ENCODE measurements at regions not wholly inside any gene's neighbourhood (a gene's known extent, or its start where the extent isn't known, plus 50 kb on each side); places are given as distances from the start of the nearest gene placed in this dataset.

DNA sequence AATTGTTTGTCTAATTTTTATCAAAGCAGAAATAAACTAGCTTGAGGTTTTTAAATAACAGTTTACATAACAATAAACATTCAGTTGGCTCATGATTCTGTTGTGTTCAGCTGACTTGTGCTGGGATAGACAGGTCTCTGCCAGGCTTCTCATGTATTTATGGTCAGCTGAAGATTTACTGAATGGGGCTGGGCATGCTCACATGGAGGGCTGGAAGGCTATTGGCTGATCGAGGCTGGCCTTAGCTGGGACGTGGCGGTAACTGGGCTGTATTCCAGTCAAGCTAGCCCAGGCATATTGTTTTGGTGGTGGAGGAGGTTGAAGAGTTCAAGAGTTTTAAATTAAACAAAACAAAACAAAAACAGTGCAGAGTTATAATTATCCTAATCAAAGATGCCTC, 251.0 kb upstream of the MTPN start:
- H3K27me3 ChIP-seq, result no peaks in the 10 kb centered on the region
- intact Hi-C loops (cut with DNase I), result no loop called here
- no peak for ATAC-seq
- TF ChIP-seq, protein P1, sequence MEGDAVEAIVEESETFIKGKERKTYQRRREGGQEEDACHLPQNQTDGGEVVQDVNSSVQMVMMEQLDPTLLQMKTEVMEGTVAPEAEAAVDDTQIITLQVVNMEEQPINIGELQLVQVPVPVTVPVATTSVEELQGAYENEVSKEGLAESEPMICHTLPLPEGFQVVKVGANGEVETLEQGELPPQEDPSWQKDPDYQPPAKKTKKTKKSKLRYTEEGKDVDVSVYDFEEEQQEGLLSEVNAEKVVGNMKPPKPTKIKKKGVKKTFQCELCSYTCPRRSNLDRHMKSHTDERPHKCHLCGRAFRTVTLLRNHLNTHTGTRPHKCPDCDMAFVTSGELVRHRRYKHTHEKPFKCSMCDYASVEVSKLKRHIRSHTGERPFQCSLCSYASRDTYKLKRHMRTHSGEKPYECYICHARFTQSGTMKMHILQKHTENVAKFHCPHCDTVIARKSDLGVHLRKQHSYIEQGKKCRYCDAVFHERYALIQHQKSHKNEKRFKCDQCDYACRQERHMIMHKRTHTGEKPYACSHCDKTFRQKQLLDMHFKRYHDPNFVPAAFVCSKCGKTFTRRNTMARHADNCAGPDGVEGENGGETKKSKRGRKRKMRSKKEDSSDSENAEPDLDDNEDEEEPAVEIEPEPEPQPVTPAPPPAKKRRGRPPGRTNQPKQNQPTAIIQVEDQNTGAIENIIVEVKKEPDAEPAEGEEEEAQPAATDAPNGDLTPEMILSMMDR (IDR thresholded peaks at IDR 0.05), result no peak
- H3K4me3 ChIP-seq, result no peak overlapping the region
- H3K4me1 ChIP-seq, result no peaks in the 10 kb centered on the region
- H3K36me3 ChIP-seq, result no peaks in the 10 kb centered on the region
- H3K9me3 ChIP-seq, result peaks cover 0 to 30% (median 2%) of the 10 kb centered on the region in 11 donors
- H3K27ac ChIP-seq, result no peak overlapping the region
- no peak for DNase-seq
- 61 to 78% methylated on average over 3 of the region's 3 CpGs for WGBS, 2 donors

- peaks cover 0 to 6% (median 0%) of the 10 kb centered on the region in 11 donors for H3K9me3 ChIP-seq
- WGBS, 2 donors, result 66 to 83% methylated on average over 1 of the region's 1 CpG
- no peak overlapping the region for H3K4me3 ChIP-seq
- TF ChIP-seq, protein P1 (IDR thresholded peaks at IDR 0.05), result peak in 1 of 9 donors; percentile 11
- H3K27ac ChIP-seq, result no peak overlapping the region
- intact Hi-C loops (cut with DNase I), result no loop called here
- no peak for ATAC-seq
- DNase-seq, result no peak
- no peaks in the 10 kb centered on the region for H3K27me3 ChIP-seq
- no peaks in the 10 kb centered on the region for H3K4me1 ChIP-seq
- H3K36me3 ChIP-seq, result no peaks in the 10 kb centered on the region
Observed at GRCh38 chr7:136214356-136214755, 237.2 kb upstream of the MTPN start.

- Histone ChIP-seq H3K27me3 (no peaks in the 10 kb centered on the region), H3K4me1 (no peaks in the 10 kb centered on the region), H3K27ac (no peak overlapping the region), H3K36me3 (no peaks in the 10 kb centered on the region), H3K4me3 (no peak overlapping the region), H3K9me3 (peaks cover 0 to 6% (median 0%) of the 10 kb centered on the region in 11 donors)
- WGBS, 2 donors, result 91 to 94% methylated on average over 12 of the region's 12 CpGs
- no peak for ATAC-seq
- DNase-seq, result no peak
- intact Hi-C loops (cut with DNase I), result no loop called here
- TF ChIP-seq, protein P1 (IDR thresholded peaks at IDR 0.05), result no peak
Observed at GRCh38 chr7:136213012-136213411, 235.9 kb upstream of the MTPN start.

GRCh38 chr7:136210664-136211063, 233.5 kb upstream of the MTPN start:
- H3K4me1 ChIP-seq, result no peaks in the 10 kb centered on the region
- intact Hi-C loops (cut with DNase I), result no loop called here
- TF ChIP-seq, protein P1 (IDR thresholded peaks at IDR 0.05), result no peak
- ATAC-seq, result no peak
- DNase-seq, result no peak
- H3K27ac ChIP-seq, result no peak overlapping the region
- WGBS, 2 donors, result 65 to 69% methylated on average over 2 of the region's 2 CpGs
- H3K9me3 ChIP-seq, result peaks cover 0 to 6% (median 0%) of the 10 kb centered on the region in 11 donors
- no peaks in the 10 kb centered on the region for H3K27me3 ChIP-seq
- H3K36me3 ChIP-seq, result no peaks in the 10 kb centered on the region
- no peak overlapping the region for H3K4me3 ChIP-seq
